RWPE2 (cell line): ENCODE measurements at regions not wholly inside any gene's neighbourhood (a gene's known extent, or its start where the extent isn't known, plus 50 kb on each side); places are given as distances from the start of the nearest gene placed in this dataset.

ENCODE experiments used
- ATAC-seq: fragments of 200-7000 bp; cut with Tn5 transposase; 3 replicates; pipeline ENCODE4 v1.9.1; 2021; ENCODE audit warnings: low read depth
- DNase-seq: peaks from one replicate; pipeline ENCODE4 v3.0.0-alpha.2; 2020; ENCODE audit warnings: low spot score
- H3K27ac ChIP-seq: fragments of 450-650 bp; 2 replicates; pipeline ENCODE4 v1.5.1; 2017; ENCODE audit warnings: mild to moderate bottlenecking; ENCODE audit not compliant: poor library complexity, severe bottlenecking
- H3K27me3 ChIP-seq: fragments of 250-450 bp; sonication (Bioruptor Pico); 2 replicates; pipeline ENCODE4 v1.5.1; 2021; ENCODE audit warnings: mild to moderate bottlenecking, moderate library complexity; ENCODE audit not compliant: insufficient read depth, poor library complexity, severe bottlenecking
- H3K36me3 ChIP-seq: fragments of 250-450 bp; sonication (Bioruptor Pico); 2 replicates; pipeline ENCODE4 v1.5.1; 2020; ENCODE audit warnings: low read depth, mild to moderate bottlenecking, moderate library complexity
- H3K4me1 ChIP-seq: fragments of 250-450 bp; sonication (Bioruptor Pico); 2 replicates; pipeline ENCODE4 v1.5.1; 2021; ENCODE audit warnings: mild to moderate bottlenecking, moderate library complexity; ENCODE audit not compliant: insufficient read depth, poor library complexity, severe bottlenecking
- H3K4me3 ChIP-seq: fragments of 250-450 bp; sonication (Bioruptor Pico); 2 replicates; pipeline ENCODE4 v1.5.1; 2021; ENCODE audit warnings: mild to moderate bottlenecking, moderate library complexity; ENCODE audit not compliant: severe bottlenecking
- H3K9me3 ChIP-seq: fragments of 250-450 bp; sonication (Bioruptor Pico); 2 replicates; pipeline ENCODE4 v1.5.1; 2021; ENCODE audit warnings: mild to moderate bottlenecking, moderate library complexity; ENCODE audit not compliant: severe bottlenecking
- CTCF ChIP-seq: fragments of 450-650 bp; IDR thresholded peaks from one replicate; pipeline ENCODE4 v1.5.1; 2017; ENCODE audit warnings: mild to moderate bottlenecking, moderate library complexity; ENCODE audit not compliant: poor library complexity, severe bottlenecking

DNA sequence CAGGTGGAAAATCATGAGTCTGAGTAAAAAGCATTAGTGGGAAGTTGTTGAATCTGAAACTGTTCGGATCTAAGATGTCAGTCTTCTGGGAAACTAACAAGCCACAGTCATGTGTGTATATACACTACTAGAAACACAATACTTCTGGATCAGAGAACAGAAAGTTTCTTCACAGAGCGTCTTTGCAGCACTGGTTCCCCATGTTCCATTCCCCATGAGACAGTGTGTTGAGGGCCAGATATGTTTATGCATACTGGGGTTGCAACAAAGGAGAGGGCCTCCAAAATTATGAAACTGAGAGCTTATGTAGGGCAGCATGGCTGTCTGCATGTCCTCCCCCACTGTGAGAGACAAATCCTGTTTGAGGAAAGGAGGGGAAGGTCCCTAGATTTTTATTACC lies 295.0 kb upstream of the NAV3 start:
- Histone ChIP-seq H3K4me1 (no peaks in the 10 kb centered on the region), H3K36me3 (no peaks in the 10 kb centered on the region), H3K27ac (no peak overlapping the region), H3K4me3 (no peak overlapping the region), H3K27me3 (no peaks in the 10 kb centered on the region), H3K9me3 (no peaks in the 10 kb centered on the region)
- ATAC-seq (no peak), DNase-seq (no peak)
- no peak for TF ChIP-seq CTCF

GRCh38 chr12:77531912-77532311 lies 298.8 kb upstream of the NAV3 start:
- ATAC-seq (no peak), DNase-seq (no peak)
- H3K36me3 ChIP-seq = no peaks in the 10 kb centered on the region
- no peaks in the 10 kb centered on the region for H3K9me3 ChIP-seq
- no peak for TF ChIP-seq CTCF
- no peaks in the 10 kb centered on the region for H3K27me3 ChIP-seq
- no peaks in the 10 kb centered on the region for H3K4me1 ChIP-seq
- H3K27ac ChIP-seq = no peak overlapping the region
- H3K4me3 ChIP-seq = no peak overlapping the region

- TF ChIP-seq CTCF = no peak
- Histone ChIP-seq H3K4me1 (no peaks in the 10 kb centered on the region), H3K27me3 (no peaks in the 10 kb centered on the region), H3K9me3 (no peaks in the 10 kb centered on the region), H3K27ac (no peak overlapping the region), H3K4me3 (no peak overlapping the region), H3K36me3 (no peaks in the 10 kb centered on the region)
- DNase-seq (no peak), ATAC-seq (no peak)
These were observed 308.4 kb upstream of the NAV3 start for GRCh38 chr12:77522247-77522646.

GRCh38 chr12:77521508-77522115 lies 309.1 kb upstream of the NAV3 start:
- DNase-seq (no peak), ATAC-seq (no peak)
- no peaks in the 10 kb centered on the region for H3K9me3 ChIP-seq
- no peak for TF ChIP-seq CTCF
- H3K27ac ChIP-seq = no peak overlapping the region
- no peaks in the 10 kb centered on the region for H3K27me3 ChIP-seq
- no peaks in the 10 kb centered on the region for H3K36me3 ChIP-seq
- H3K4me1 ChIP-seq = no peaks in the 10 kb centered on the region
- no peak overlapping the region for H3K4me3 ChIP-seq

- Histone ChIP-seq H3K36me3 (no peaks in the 10 kb centered on the region), H3K4me3 (no peak overlapping the region), H3K9me3 (no peaks in the 10 kb centered on the region), H3K27ac (no peak overlapping the region), H3K4me1 (no peaks in the 10 kb centered on the region), H3K27me3 (no peaks in the 10 kb centered on the region)
- DNase-seq (no peak), ATAC-seq (no peak)
- no peak for TF ChIP-seq CTCF
These were observed 316.2 kb upstream of the NAV3 start for GRCh38 chr12:77514511-77514910.
